GM19395 (cell line): ENCODE measurements at regions not wholly inside any gene's neighbourhood (a gene's known extent, or its start where the extent isn't known, plus 50 kb on each side); places are given as distances from the start of the nearest gene placed in this dataset.
"Not testable (repeated sequence)": the region's sequence is repeated elsewhere in the genome, so short reads cannot be mapped to it uniquely, and the experiment has no call there.

Source experiments
- ATAC-seq: cut with Tn5 transposase; IDR thresholded peaks from one replicate; pipeline ENCODE4 v1.9.1; 2021; ENCODE audit warnings: mild to moderate bottlenecking, moderate library complexity; ENCODE audit not compliant: unreplicated experiment

- no peak for ATAC-seq
Measured at GRCh38 chrX:36642052-36642451, 366.1 kb upstream of the FAM47C start.

GRCh38 chrX:36650622-36651021, 357.5 kb upstream of the FAM47C start:
- no peak for ATAC-seq

- no peak for ATAC-seq
Measured at GRCh38 chrX:36683507-36683906, 324.7 kb upstream of the FAM47C start.

- no peak for ATAC-seq
Measured at GRCh38 chrX:36684053-36684452, 324.1 kb upstream of the FAM47C start.

- ATAC-seq, result no peak
Measured at GRCh38 chrX:36721990-36722389, 286.2 kb upstream of the FAM47C start.

- ATAC-seq, result no peak
Measured at GRCh38 chrX:36753602-36754001, 254.6 kb upstream of the FAM47C start.

GRCh38 chrX:36787752-36788151, 220.4 kb upstream of the FAM47C start:
- ATAC-seq, result no peak

GRCh38 chrX:36803151-36803550, 205.0 kb upstream of the FAM47C start:
- ATAC-seq, result no peak

GRCh38 chrX:36804066-36804465, 204.1 kb upstream of the FAM47C start:
- ATAC-seq, result no peak

- no peak for ATAC-seq
Measured at GRCh38 chrX:36844857-36845256, 163.3 kb upstream of the FAM47C start.

- ATAC-seq, result no peak
Measured at GRCh38 chrX:36847496-36847895, 160.7 kb upstream of the FAM47C start.

GRCh38 chrX:36849407-36849806, 158.8 kb upstream of the FAM47C start:
- no peak for ATAC-seq

- ATAC-seq, result no peak
Measured at GRCh38 chrX:36856849-36857248, 151.3 kb upstream of the FAM47C start.

GRCh38 chrX:36859231-36859630, 148.9 kb upstream of the FAM47C start:
- no peak for ATAC-seq

- ATAC-seq, result no peak
Measured at GRCh38 chrX:36861601-36862000, 146.6 kb upstream of the FAM47C start.

- peak; percentile 89 for ATAC-seq
Measured at GRCh38 chrX:36867143-36867542, 141.0 kb upstream of the FAM47C start.

- no peak for ATAC-seq
Measured at GRCh38 chrX:36868592-36868991, 139.6 kb upstream of the FAM47C start.

- no peak for ATAC-seq
Measured at GRCh38 chrX:36869457-36869856, 138.7 kb upstream of the FAM47C start.

- no peak for ATAC-seq
Measured at GRCh38 chrX:36897690-36898089, 110.5 kb upstream of the FAM47C start.

GRCh38 chrX:36898301-36898700, 109.9 kb upstream of the FAM47C start:
- ATAC-seq, result peak; percentile 71

- ATAC-seq, result not testable (repeated sequence)
Measured at GRCh38 chrX:36904561-36904960, 103.6 kb upstream of the FAM47C start.

- ATAC-seq, result peak; percentile 90
Measured at GRCh38 chrX:36908801-36909675, 99.1 kb upstream of the FAM47C start.

- no peak for ATAC-seq
Measured at GRCh38 chrX:36909676-36910030, 98.5 kb upstream of the FAM47C start.
